ENCODE measurements at regions not wholly inside any gene's neighbourhood (a gene's known extent, or its start where the extent isn't known, plus 50 kb on each side); places are given as distances from the start of the nearest gene placed in this dataset.

DNA sequence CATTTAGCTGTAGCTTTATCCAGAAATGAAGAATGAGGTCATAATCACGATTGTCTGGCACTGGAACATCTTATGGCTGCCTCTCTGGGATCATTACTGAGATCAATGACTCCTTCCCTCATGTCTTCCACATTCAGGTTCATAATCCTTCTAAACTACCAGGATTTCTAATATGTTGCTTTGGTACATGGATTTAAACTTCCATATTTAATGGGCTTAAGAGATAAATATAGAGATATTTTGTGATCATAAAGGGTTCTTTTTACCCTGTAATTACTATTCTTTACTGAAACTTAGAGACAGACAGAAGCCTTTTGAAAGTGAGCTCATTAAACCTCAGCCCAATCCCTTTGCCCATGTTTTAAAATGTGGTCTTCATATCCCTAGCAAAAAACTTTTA is 575.4 kb upstream of the ALCAM start:
- no peak overlapping the region for H3K4me3 ChIP-seq (ENCODE audit: low read depth, low read length)
- TF ChIP-seq, protein P1, sequence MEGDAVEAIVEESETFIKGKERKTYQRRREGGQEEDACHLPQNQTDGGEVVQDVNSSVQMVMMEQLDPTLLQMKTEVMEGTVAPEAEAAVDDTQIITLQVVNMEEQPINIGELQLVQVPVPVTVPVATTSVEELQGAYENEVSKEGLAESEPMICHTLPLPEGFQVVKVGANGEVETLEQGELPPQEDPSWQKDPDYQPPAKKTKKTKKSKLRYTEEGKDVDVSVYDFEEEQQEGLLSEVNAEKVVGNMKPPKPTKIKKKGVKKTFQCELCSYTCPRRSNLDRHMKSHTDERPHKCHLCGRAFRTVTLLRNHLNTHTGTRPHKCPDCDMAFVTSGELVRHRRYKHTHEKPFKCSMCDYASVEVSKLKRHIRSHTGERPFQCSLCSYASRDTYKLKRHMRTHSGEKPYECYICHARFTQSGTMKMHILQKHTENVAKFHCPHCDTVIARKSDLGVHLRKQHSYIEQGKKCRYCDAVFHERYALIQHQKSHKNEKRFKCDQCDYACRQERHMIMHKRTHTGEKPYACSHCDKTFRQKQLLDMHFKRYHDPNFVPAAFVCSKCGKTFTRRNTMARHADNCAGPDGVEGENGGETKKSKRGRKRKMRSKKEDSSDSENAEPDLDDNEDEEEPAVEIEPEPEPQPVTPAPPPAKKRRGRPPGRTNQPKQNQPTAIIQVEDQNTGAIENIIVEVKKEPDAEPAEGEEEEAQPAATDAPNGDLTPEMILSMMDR (IDR thresholded peaks at IDR 0.05; ENCODE audit: borderline replicate concordance, insufficient read depth, low read depth, low read length), result no peak

DNA sequence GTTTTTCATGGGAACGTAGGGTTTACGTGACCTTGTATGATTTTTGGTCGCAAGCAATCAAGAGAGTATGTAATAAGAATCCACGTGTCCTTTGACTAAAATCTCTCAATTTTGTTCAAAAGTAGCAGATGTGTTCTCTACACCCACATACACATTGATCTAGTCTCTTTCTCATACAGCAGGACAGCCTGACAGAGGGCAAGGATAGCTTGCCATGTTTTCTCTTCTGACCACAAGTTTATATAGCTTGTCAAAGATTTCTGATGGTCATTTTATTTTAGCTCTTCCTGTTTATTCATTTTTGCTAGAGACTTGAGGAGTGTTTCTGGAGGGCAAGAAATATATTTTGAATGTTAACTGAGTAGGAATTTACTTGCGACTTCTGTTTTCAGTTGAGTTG is 570.2 kb upstream of the ALCAM start:
- no peak overlapping the region for H3K4me3 ChIP-seq (ENCODE audit: low read depth, low read length)
- TF ChIP-seq, protein P1 (IDR thresholded peaks at IDR 0.05; ENCODE audit: borderline replicate concordance, insufficient read depth, low read depth, low read length), result no peak

DNA sequence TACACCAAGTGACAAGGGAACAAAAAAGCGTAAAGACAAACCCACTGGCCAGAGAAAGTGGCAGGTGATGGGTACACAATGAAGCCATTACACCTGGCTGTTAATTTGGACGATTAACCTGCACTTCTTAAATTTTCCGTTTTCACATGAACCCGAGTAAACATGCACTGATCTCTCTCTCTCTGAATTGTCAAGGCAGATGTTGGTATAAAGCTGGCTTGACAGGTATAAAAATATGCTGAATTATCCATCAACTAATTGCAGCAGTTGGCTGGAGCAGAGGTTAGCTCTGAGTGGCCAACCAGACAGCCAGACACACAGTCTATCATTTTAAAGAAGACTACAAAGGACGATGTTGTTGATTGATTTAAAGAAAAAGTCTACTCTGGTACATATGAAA is 561.7 kb upstream of the ALCAM start:
- no peak overlapping the region for H3K4me3 ChIP-seq (ENCODE audit: low read depth, low read length)
- TF ChIP-seq, protein P1 (IDR thresholded peaks at IDR 0.05; ENCODE audit: borderline replicate concordance, insufficient read depth, low read depth, low read length), result no peak

DNA sequence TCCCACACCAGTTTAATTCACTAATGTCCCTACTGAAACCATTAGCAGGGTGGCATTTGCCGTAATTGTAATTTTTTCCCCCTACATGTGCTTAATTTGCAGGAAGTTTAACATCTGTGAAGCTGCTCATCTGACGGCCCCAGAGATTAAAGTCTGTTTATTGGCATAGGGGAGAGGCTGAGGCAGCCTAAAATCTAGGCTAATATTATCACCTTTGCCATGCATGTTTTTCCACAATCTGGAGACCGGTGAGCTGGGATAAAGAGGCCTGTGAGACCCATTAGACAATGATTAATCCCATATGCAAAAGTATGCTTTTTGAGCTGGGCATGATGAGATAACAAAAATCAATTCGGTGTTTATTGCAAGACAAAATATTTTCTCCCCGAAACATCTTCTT is 561.2 kb upstream of the ALCAM start:
- TF ChIP-seq, protein P1 (IDR thresholded peaks at IDR 0.05; ENCODE audit: borderline replicate concordance, insufficient read depth, low read depth, low read length), result no peak
- no peak overlapping the region for H3K4me3 ChIP-seq (ENCODE audit: low read depth, low read length)

DNA sequence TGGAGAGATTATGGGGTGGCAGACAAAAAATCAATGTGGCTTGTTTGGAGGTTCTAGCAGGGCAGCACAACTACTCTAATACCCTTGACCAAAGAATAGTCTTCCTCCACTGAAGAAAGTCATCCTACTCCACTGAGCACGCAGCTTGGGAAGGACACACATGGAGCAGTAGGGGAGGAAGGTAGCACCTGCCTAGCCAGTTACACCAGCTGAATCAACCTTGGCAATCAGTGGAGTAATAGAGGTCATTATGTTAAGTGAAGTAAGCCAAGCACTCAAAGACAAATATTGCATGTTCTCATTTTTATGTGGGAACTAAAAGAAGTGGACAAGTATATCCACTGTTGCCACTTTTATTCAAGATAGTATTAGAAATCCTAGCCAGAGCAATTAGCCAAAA is 555.8 kb upstream of the ALCAM start:
- TF ChIP-seq, protein P1 (IDR thresholded peaks at IDR 0.05; ENCODE audit: borderline replicate concordance, insufficient read depth, low read depth, low read length), result no peak
- H3K4me3 ChIP-seq (ENCODE audit: low read depth, low read length), result no peak overlapping the region

DNA sequence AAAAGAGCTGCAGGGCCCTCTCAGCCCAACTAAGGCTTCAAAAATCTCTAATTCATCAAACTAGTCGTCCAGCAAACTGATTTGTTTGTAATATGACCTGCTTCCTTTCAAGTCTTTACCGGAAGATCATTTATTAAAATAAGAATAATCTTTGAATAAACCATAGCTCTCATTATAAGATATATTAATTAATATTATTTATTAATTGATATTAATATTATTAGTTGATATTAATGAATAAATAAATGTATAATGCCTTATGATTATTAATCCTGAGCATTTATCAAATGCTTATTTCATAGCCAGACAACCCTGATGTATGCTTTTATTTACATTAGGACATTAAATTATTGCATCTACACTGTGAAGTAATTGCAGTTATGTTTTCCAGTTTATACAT is 550.7 kb upstream of the ALCAM start:
- no peak overlapping the region for H3K4me3 ChIP-seq (ENCODE audit: low read depth, low read length)
- TF ChIP-seq, protein P1 (IDR thresholded peaks at IDR 0.05; ENCODE audit: borderline replicate concordance, insufficient read depth, low read depth, low read length), result no peak

DNA sequence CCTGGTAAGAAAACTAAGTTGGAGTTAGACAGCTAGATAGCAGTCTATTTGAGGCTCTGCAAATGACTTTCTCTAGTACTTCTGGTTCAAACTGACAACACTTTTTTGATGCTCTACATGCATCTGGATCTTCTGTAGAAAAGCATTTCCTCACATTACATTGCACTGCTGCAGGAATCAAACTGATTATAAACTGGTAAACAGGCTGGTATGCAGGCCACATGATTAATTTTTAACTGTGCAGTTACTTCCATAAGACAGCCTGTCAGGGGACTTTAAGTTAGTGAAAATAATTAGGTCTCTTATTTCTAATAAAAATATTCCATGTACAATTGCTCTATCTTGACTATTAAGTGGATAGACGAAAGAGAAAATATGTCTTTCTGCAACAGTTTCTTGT is 550.0 kb upstream of the ALCAM start:
- no peak overlapping the region for H3K4me3 ChIP-seq (ENCODE audit: low read depth, low read length)

More for the DNA sequence above, 550.0 kb upstream of the ALCAM start:
- TF ChIP-seq, protein P1 (IDR thresholded peaks at IDR 0.05; ENCODE audit: borderline replicate concordance, insufficient read depth, low read depth, low read length), result no peak
